ENCODE measurements at regions not wholly inside any gene's neighbourhood (a gene's known extent, or its start where the extent isn't known, plus 50 kb on each side); places are given as distances from the start of the nearest gene placed in this dataset.
"Not testable (repeated sequence)": the region's sequence is repeated elsewhere in the genome, so short reads cannot be mapped to it uniquely, and the experiment has no call there.

DNA sequence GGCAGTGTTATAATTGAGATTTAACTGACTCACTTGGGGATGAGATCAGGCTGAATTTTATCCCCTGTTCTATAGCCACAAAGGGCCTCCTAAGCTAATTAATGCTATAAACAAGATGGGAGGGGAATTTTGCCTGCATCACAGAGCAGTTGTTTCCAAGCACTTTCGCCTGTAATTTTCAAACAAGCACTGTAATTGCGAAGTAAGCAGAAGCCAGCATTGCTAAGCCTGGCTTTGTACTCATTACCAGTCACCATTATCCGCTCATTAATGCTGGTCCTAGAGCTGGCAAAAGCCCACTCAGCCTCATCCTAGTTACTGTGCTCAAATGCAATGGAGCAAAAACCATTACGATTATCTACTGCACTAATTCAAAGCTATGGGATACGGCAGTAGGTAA is 356.6 kb upstream of the UBE2E2 start:
- FAIRE-seq (no peak), ATAC-seq (no peak), DNase-seq (ENCODE audit: low spot score) (no peak)
- Histone ChIP-seq H3K36me3 (replicated peaks in 1 of 2; ENCODE audit: control insufficient read depth in 1 of 2, insufficient read depth in 2 of 2, low read length in 2 of 2) (no peaks in the 10 kb centered on the region), H3K9me3 (ENCODE audit: low read length) (no peaks in the 10 kb centered on the region; the same call in 1 of the 2 replicates), H4K20me1 (ENCODE audit: insufficient read depth, low read length) (no peaks in the 10 kb centered on the region), H3K27me3 (ENCODE audit: control insufficient read depth in 1 of 2, insufficient read depth in 2 of 2, low read length in 2 of 2) (no peaks in the 10 kb centered on the region), H3K79me2 (ENCODE audit: insufficient read depth, low read length) (no peaks in the 10 kb centered on the region), H2AFZ (ENCODE audit: low read length) (no peak overlapping the region), H3K4me1 (ENCODE audit: insufficient read depth, low read length) (no peaks in the 10 kb centered on the region), H3K9ac (ENCODE audit: insufficient read depth, low read depth, low read length) (no peak overlapping the region), H3K4me2 (ENCODE audit: low read depth, low read length) (no peak overlapping the region), H3K4me3 (replicated peaks in 1 of 3; ENCODE audit: insufficient read depth in 1 of 3, low read depth in 2 of 3, low read length in 3 of 3) (no peak overlapping the region), H3K27ac (ENCODE audit: extremely low read length, insufficient read depth, low read length) (no peak overlapping the region)
- intact Hi-C loops (cut with micrococcal nuclease; ENCODE audit: unreplicated experiment) = no loop called here
- ChIA-PET POLR2A (no interaction called here), CTCF (ENCODE audit: low intra/inter-chr PET ratio, low total read pairs) (no interaction called here)
- TF ChIP-seq ZFAT (CRISPR knock-in tag; conservative IDR thresholded peaks at IDR 0.05) = no peak
- TF ChIP-seq, protein P1, sequence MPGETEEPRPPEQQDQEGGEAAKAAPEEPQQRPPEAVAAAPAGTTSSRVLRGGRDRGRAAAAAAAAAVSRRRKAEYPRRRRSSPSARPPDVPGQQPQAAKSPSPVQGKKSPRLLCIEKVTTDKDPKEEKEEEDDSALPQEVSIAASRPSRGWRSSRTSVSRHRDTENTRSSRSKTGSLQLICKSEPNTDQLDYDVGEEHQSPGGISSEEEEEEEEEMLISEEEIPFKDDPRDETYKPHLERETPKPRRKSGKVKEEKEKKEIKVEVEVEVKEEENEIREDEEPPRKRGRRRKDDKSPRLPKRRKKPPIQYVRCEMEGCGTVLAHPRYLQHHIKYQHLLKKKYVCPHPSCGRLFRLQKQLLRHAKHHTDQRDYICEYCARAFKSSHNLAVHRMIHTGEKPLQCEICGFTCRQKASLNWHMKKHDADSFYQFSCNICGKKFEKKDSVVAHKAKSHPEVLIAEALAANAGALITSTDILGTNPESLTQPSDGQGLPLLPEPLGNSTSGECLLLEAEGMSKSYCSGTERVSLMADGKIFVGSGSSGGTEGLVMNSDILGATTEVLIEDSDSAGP (CRISPR knock-in tag; IDR thresholded peaks at IDR 0.05; ENCODE audit: borderline replicate concordance) = no peak
- TF ChIP-seq NFKBIZ (CRISPR knock-in tag; IDR thresholded peaks at IDR 0.05) = no peak
- TF ChIP-seq ZNF329 (CRISPR knock-in tag; IDR thresholded peaks at IDR 0.05; ENCODE audit: low read depth) = no peak
- TF ChIP-seq ZNF20 (CRISPR knock-in tag; IDR thresholded peaks at IDR 0.05) = no peak
- TF ChIP-seq RAD51 (IDR thresholded peaks at IDR 0.05; ENCODE audit: borderline replicate concordance) = no peak
- TF ChIP-seq STAT5B (CRISPR knock-in tag; IDR thresholded peaks at IDR 0.05) = no peak
- no peak for TF ChIP-seq ZNF749 (CRISPR knock-in tag; IDR thresholded peaks at IDR 0.05; ENCODE audit: borderline replicate concordance)
- TF ChIP-seq CCDC6 (CRISPR knock-in tag; IDR thresholded peaks at IDR 0.05) = no peak
- no peak for TF ChIP-seq REXO4 (CRISPR knock-in tag; IDR thresholded peaks at IDR 0.05; ENCODE audit: borderline replicate concordance)
- TF ChIP-seq LCORL (IDR thresholded peaks at IDR 0.05) = no peak
- TF ChIP-seq LCORL (CRISPR knock-in tag; IDR thresholded peaks at IDR 0.05) = no peak
- no peak for TF ChIP-seq POLR2G (IDR thresholded peaks at IDR 0.05; ENCODE audit: low read depth, low read length)
- no peak for TF ChIP-seq RCOR2 (CRISPR knock-in tag; IDR thresholded peaks at IDR 0.05)
- TF ChIP-seq PHF21A (CRISPR knock-in tag; IDR thresholded peaks at IDR 0.05) = no peak
- TF ChIP-seq, protein P2, sequence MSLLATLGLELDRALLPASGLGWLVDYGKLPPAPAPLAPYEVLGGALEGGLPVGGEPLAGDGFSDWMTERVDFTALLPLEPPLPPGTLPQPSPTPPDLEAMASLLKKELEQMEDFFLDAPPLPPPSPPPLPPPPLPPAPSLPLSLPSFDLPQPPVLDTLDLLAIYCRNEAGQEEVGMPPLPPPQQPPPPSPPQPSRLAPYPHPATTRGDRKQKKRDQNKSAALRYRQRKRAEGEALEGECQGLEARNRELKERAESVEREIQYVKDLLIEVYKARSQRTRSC (CRISPR knock-in tag; IDR thresholded peaks at IDR 0.05; ENCODE audit: low read depth) = no peak
- 7% methylated on average over 4 of the region's 5 CpGs for WGBS (ENCODE audit: low lambda C conversion rate)
- in situ Hi-C loops (cut with HindIII; ENCODE audit: extremely low pct_ligation_motif_present, low pct_unique_long_range_greater_than_20kb) = no loop called here
- BruUV-seq (replicated peaks) = no TSS peak

DNA sequence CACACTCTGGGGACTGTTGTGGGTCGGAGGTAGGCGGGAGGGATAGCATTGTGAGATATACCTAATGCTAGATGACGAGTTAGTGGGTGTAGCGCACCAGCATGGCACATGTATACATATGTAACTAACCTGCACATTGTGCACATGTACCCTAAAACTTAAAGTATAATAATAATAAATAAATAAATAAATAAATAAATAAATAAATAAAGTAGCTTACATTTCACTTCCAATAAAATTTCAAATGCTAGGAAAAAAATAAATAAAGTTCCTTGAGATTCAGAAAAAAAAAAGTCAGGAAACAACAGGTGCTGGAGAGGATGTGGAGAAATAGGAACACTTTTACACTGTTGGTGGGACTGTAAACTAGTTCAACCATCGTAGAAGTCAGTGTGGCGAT is 353.5 kb upstream of the UBE2E2 start:
- WGBS (ENCODE audit: low lambda C conversion rate) = 20% methylated on average over 6 of the region's 6 CpGs
- POLR2A ChIA-PET; H3K36me3 ChIP-seq (replicated peaks in 1 of 2; ENCODE audit: control insufficient read depth in 1 of 2, insufficient read depth in 2 of 2, low read length in 2 of 2); H3K4me3 ChIP-seq (replicated peaks in 1 of 3; ENCODE audit: insufficient read depth in 1 of 3, low read depth in 2 of 3, low read length in 3 of 3); BruUV-seq (replicated peaks); H3K27ac ChIP-seq (ENCODE audit: extremely low read length, insufficient read depth, low read length); H3K27me3 ChIP-seq (ENCODE audit: control insufficient read depth in 1 of 2, insufficient read depth in 2 of 2, low read length in 2 of 2); ATAC-seq; H3K4me1 ChIP-seq (ENCODE audit: insufficient read depth, low read length); H4K20me1 ChIP-seq (ENCODE audit: insufficient read depth, low read length); H3K9ac ChIP-seq (ENCODE audit: insufficient read depth, low read depth, low read length); intact Hi-C loops (cut with micrococcal nuclease; ENCODE audit: unreplicated experiment); CTCF ChIA-PET (ENCODE audit: low intra/inter-chr PET ratio, low total read pairs); H3K4me2 ChIP-seq (ENCODE audit: low read depth, low read length); H3K79me2 ChIP-seq (ENCODE audit: insufficient read depth, low read length); H3K9me3 ChIP-seq (ENCODE audit: low read length); H2AFZ ChIP-seq (ENCODE audit: low read length); in situ Hi-C loops (cut with HindIII; ENCODE audit: extremely low pct_ligation_motif_present, low pct_unique_long_range_greater_than_20kb); DNase-seq (ENCODE audit: low spot score); FAIRE-seq: not testable (repeated sequence)

All from HepG2 (cell line).